GM12878 (cell line): ENCODE measurements at regions not wholly inside any gene's neighbourhood (a gene's known extent, or its start where the extent isn't known, plus 50 kb on each side); places are given as distances from the start of the nearest gene placed in this dataset.

Experiments
- ATAC-seq: fragments of 200-7000 bp; cut with Tn5 transposase; 3 replicates; pipeline ENCODE4 v1.9.1; 2020; ENCODE audit warnings: mild to moderate bottlenecking, moderate library complexity
- BruUV-seq: library from RNA; stranded (reverse); fragments of 400-500 nt; replicated peaks from 2 replicates; lab custom pipeline; 2021; lab: Mats Ljungman, UMichigan
- CTCF ChIA-PET: fragments of 300-600 bp; sonication (Branson Sonifier 250); formaldehyde crosslinking; extraction: SDS; loops from one replicate; lab custom pipeline; 2021; ENCODE audit warnings: inconsistent platforms; lab: Yijun Ruan, JAX
- POLR2A ChIA-PET: fragments of 350-600 bp; formaldehyde crosslinking; extraction: SDS; loops from one replicate; lab custom pipeline; 2021; ENCODE audit warnings: inconsistent platforms; lab: Charles Lee
- RAD21 ChIA-PET: fragments of 300-600 bp; sonication (Branson Sonifier 250); formaldehyde crosslinking; loops from one replicate; lab custom pipeline; 2023; ENCODE audit warnings: antibody characterized with exemption; ENCODE audit not compliant: unreplicated experiment; lab: Charles Lee
- SMC1A ChIA-PET: fragments of 300-600 bp; sonication (Branson Sonifier 250); formaldehyde crosslinking; loops from one replicate; lab custom pipeline; 2023; ENCODE audit not compliant: unreplicated experiment, uncharacterized antibody; lab: Charles Lee
- DNase-seq: peaks from one replicate; pipeline ENCODE4 v3.0.0-alpha.2; 2011; ENCODE audit warnings: low read depth, low spot score
- FAIRE-seq: peaks from 3 replicates; lab custom pipeline; 2011; peaks lifted over from hg19 to GRCh38; lab: Jason Lieb, UNC
- H2AFZ ChIP-seq: 2 replicates; pipeline ENCODE4 v1.6.0; 2011; ENCODE audit warnings: low read depth, low read length, control low read depth; ENCODE audit not compliant: control insufficient read depth
- H3K27ac ChIP-seq: 2 replicates; pipeline ENCODE4 v1.5.1; 2011; ENCODE audit warnings: control low read depth; ENCODE audit not compliant: control insufficient read depth, insufficient read depth
- H3K27me3 ChIP-seq, 2 experiments: replicated peaks in 1 of 2; 2 replicates each; pipeline versions ENCODE4 v1.6.0 to v1.6.1; 2011; ENCODE audit warnings: low read length in 1 of 2; ENCODE audit not compliant: control insufficient read depth in 2 of 2, insufficient read depth in 2 of 2
- H3K36me3 ChIP-seq, 2 experiments: 2 replicates each; pipeline ENCODE4 v1.5.1; 2011; ENCODE audit warnings: low read length in 1 of 2; ENCODE audit not compliant: control insufficient read depth in 2 of 2, insufficient read depth in 2 of 2
- H3K4me1 ChIP-seq: 2 replicates; pipeline ENCODE4 v1.6.1; 2011; ENCODE audit warnings: mild to moderate bottlenecking, low read length, moderate library complexity, mixed read lengths; ENCODE audit not compliant: control insufficient read depth, insufficient read depth
- H3K4me2 ChIP-seq: 2 replicates; pipeline ENCODE4 v1.6.0; 2011; ENCODE audit warnings: control low read depth; ENCODE audit not compliant: control insufficient read depth, insufficient read depth
- H3K4me3 ChIP-seq: fragments of 200-600 bp; sonication (generic); 2 replicates; pipeline ENCODE4 v1.5.1; 2016
- H3K79me2 ChIP-seq: 2 replicates; pipeline ENCODE4 v1.6.0; 2011; ENCODE audit warnings: low read length; ENCODE audit not compliant: control insufficient read depth, insufficient read depth
- H3K9ac ChIP-seq: 2 replicates; pipeline ENCODE4 v1.8.0; 2011; ENCODE audit warnings: low read length, control low read depth, mixed read lengths; ENCODE audit not compliant: control insufficient read depth, insufficient read depth
- H3K9me3 ChIP-seq: replicated peaks from 3 replicates; pipeline ENCODE4 v1.5.1; 2011; ENCODE audit warnings: mild to moderate bottlenecking, low read length; ENCODE audit not compliant: control insufficient read depth, insufficient read depth
- H4K20me1 ChIP-seq: 2 replicates; pipeline ENCODE4 v1.6.0; 2011; ENCODE audit not compliant: control insufficient read depth, insufficient read depth
- HDAC2 ChIP-seq: fragments of 200-600 bp; sonication (generic); IDR thresholded peaks from 2 replicates; pipeline ENCODE4 v1.6.1; 2017
- NBN ChIP-seq: fragments of 450-650 bp; IDR thresholded peaks from 2 replicates; pipeline ENCODE4 v1.6.1; 2016
- NR2C1 ChIP-seq: fragments of 450-650 bp; IDR thresholded peaks from 2 replicates; pipeline ENCODE4 v1.6.1; 2017; ENCODE audit warnings: antibody characterized with exemption, mild to moderate bottlenecking, moderate library complexity
- NR2F1 ChIP-seq: fragments of 450-650 bp; conservative IDR thresholded peaks from 2 replicates; pipeline ENCODE4 v1.6.1; 2017; ENCODE audit warnings: mild to moderate bottlenecking
- NRF1 ChIP-seq: conservative IDR thresholded peaks from 2 replicates; pipeline ENCODE4 v1.6.1; 2011; ENCODE audit warnings: mild to moderate bottlenecking, low read depth, low read length, improper control_type of control experiment
- PAX8 ChIP-seq: fragments of 450-650 bp; IDR thresholded peaks from 2 replicates; pipeline ENCODE4 v1.6.1; 2017; ENCODE audit warnings: mild to moderate bottlenecking, moderate library complexity
- SMAD1 ChIP-seq: fragments of 450-650 bp; IDR thresholded peaks from 2 replicates; pipeline ENCODE4 v1.6.1; 2018; ENCODE audit warnings: mild to moderate bottlenecking, low read depth; ENCODE audit not compliant: partially characterized antibody
- SMC3 ChIP-seq: IDR thresholded peaks from 2 replicates; pipeline ENCODE4 v1.6.1; 2011; ENCODE audit warnings: low read length, improper control_type of control experiment, borderline replicate concordance
- TCF7 ChIP-seq: IDR thresholded peaks from 2 replicates; pipeline ENCODE4 v1.6.1; 2014; ENCODE audit warnings: antibody characterized with exemption, borderline replicate concordance
- YY1 ChIP-seq: IDR thresholded peaks from 2 replicates; pipeline ENCODE4 v1.6.1; 2011; ENCODE audit warnings: low read depth, mild to moderate bottlenecking, low read length
- in situ Hi-C: fragments of 300-500 bp; cut with MboI; formaldehyde crosslinking; loops from 9 replicates; pipeline ENCODE4 v1.14.3; 2018; ENCODE audit warnings: mixed read lengths
- intact Hi-C: fragments of 100-400 bp; cut with micrococcal nuclease; formaldehyde crosslinking; loops from one replicate; pipeline ENCODE4 v1.14.2; 2022; ENCODE audit not compliant: unreplicated experiment
- TF ChIP-seq, protein P1 (sequence below), 3 experiments: IDR thresholded peaks in 2 of 3; conservative IDR thresholded peaks in 1 of 3; 2 replicates each; pipeline ENCODE4 v1.5.1; 2011; ENCODE audit warnings: low read depth in 3 of 3, low read length in 3 of 3, mild to moderate bottlenecking in 3 of 3, control low read depth in 2 of 3, moderate library complexity in 2 of 3, inconsistent platforms in 1 of 3, mixed read lengths in 1 of 3; ENCODE audit not compliant: control insufficient read depth in 2 of 3, insufficient read depth in 1 of 3; ENCODE audit errors: extremely low read depth in 1 of 3

DNA sequence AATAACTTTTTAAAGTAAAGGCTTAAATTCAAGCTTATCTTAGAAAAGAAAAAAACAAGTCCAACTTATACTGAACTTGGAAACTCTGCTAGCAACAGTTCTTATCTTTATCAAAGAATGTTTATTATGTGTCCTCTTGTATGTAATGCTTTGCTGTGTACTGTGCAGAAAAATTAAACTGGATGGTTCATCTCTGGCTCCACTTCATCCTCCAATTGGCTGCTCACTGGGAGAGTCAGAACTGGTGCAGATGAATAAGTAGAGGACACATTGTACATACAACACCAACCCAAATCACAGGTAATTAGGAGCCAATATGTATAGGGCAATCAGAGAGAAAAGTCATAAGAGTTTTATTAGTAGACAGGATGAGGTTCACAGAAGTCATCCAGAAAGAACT lies 123.6 kb upstream of the NAP1L1 start:
- no TSS peak for BruUV-seq
- in situ Hi-C loops, result no loop called here
- no peak overlapping the region for H2AFZ ChIP-seq
- H3K9me3 ChIP-seq, result no peaks in the 10 kb centered on the region
- H3K9ac ChIP-seq, result no peak overlapping the region
- FAIRE-seq (no peak), DNase-seq (no peak)
- no peak overlapping the region for H3K27ac ChIP-seq
- H3K27me3 ChIP-seq, result no peaks in the 10 kb centered on the region; a peak in 1 of 4 replicates
- no peaks in the 10 kb centered on the region for H3K36me3 ChIP-seq
- H3K79me2 ChIP-seq, result no peaks in the 10 kb centered on the region
- intact Hi-C loops, result no loop called here
- POLR2A ChIA-PET, result no interaction called here
- H3K4me2 ChIP-seq, result no peak overlapping the region
- SMC1A ChIA-PET, result no interaction called here
- H3K4me1 ChIP-seq, result no peaks in the 10 kb centered on the region
- H3K4me3 ChIP-seq, result no peak overlapping the region
- RAD21 ChIA-PET, result no interaction called here
- TF ChIP-seq HDAC2 (no peak), NBN (no peak), YY1 (no peak), PAX8 (no peak), NRF1 (no peak), TCF7 (no peak), NR2C1 (no peak), NR2F1 (no peak), SMC3 (no peak), SMAD1 (no peak)
- TF ChIP-seq, protein P1, sequence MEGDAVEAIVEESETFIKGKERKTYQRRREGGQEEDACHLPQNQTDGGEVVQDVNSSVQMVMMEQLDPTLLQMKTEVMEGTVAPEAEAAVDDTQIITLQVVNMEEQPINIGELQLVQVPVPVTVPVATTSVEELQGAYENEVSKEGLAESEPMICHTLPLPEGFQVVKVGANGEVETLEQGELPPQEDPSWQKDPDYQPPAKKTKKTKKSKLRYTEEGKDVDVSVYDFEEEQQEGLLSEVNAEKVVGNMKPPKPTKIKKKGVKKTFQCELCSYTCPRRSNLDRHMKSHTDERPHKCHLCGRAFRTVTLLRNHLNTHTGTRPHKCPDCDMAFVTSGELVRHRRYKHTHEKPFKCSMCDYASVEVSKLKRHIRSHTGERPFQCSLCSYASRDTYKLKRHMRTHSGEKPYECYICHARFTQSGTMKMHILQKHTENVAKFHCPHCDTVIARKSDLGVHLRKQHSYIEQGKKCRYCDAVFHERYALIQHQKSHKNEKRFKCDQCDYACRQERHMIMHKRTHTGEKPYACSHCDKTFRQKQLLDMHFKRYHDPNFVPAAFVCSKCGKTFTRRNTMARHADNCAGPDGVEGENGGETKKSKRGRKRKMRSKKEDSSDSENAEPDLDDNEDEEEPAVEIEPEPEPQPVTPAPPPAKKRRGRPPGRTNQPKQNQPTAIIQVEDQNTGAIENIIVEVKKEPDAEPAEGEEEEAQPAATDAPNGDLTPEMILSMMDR (IDR thresholded peaks at IDR 0.05 in 2 of 3, conservative IDR thresholded peaks at IDR 0.05 in 1 of 3; ENCODE audit: control insufficient read depth in 2 of 3, extremely low read depth in 1 of 3, insufficient read depth in 1 of 3, low read depth in 3 of 3, low read length in 3 of 3), result no peak
- TF ChIP-seq, all 136 proteins: peak for 0
- CTCF ChIA-PET, result interaction anchor here (1.1 kb wide), 1 partner anchor 12 kb away, joined by 4 read pairs; no protein-coding TSS in a partner anchor
- H4K20me1 ChIP-seq, result no peaks in the 10 kb centered on the region
- ATAC-seq, result no peak
